IMR-90 (cell line): ENCODE measurements at regions not wholly inside any gene's neighbourhood (a gene's known extent, or its start where the extent isn't known, plus 50 kb on each side); places are given as distances from the start of the nearest gene placed in this dataset.

Source experiments
- CHD1 ChIP-seq: IDR thresholded peaks from 2 replicates; pipeline ENCODE4 v1.6.1; 2012; ENCODE audit warnings: low read depth, low read length, improper control_type of control experiment
- FOS ChIP-seq: fragments of 150-350 bp; IDR thresholded peaks from 2 replicates; pipeline ENCODE4 v1.6.1; 2016; ENCODE audit warnings: low read depth, low read length
- POLR2A ChIP-seq: IDR thresholded peaks from 2 replicates; pipeline ENCODE4 v1.6.1; 2012; ENCODE audit warnings: mild to moderate bottlenecking, low read depth, low read length
- RAD21 ChIP-seq: IDR thresholded peaks from 2 replicates; pipeline ENCODE4 v1.6.1; 2012; ENCODE audit warnings: low read length, improper control_type of control experiment
- TF ChIP-seq, protein P1 (sequence below): conservative IDR thresholded peaks from 2 replicates; pipeline ENCODE4 v1.5.1; 2012; ENCODE audit warnings: mild to moderate bottlenecking, low read depth, low read length, improper control_type of control experiment

DNA sequence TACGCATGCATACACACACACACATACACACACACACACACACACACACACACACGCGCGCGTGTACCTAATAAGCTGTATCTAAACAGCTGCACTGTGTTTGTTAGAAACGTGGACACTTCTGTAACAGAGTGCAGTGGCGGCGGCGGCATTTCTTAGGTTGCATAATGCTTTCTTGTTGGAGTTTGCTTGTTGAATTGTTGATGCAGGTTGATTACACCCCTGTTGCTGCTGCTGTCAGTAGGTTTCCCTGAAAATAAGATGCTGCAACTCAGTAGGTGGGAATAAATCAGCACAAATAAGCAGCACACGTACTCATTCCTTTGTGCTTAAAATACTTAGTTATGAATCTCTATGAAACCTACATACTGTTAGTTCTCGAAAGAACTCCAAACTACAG is 479.2 kb downstream of the LIG4 start:
- TF ChIP-seq FOS, result no peak
- TF ChIP-seq, protein P1, sequence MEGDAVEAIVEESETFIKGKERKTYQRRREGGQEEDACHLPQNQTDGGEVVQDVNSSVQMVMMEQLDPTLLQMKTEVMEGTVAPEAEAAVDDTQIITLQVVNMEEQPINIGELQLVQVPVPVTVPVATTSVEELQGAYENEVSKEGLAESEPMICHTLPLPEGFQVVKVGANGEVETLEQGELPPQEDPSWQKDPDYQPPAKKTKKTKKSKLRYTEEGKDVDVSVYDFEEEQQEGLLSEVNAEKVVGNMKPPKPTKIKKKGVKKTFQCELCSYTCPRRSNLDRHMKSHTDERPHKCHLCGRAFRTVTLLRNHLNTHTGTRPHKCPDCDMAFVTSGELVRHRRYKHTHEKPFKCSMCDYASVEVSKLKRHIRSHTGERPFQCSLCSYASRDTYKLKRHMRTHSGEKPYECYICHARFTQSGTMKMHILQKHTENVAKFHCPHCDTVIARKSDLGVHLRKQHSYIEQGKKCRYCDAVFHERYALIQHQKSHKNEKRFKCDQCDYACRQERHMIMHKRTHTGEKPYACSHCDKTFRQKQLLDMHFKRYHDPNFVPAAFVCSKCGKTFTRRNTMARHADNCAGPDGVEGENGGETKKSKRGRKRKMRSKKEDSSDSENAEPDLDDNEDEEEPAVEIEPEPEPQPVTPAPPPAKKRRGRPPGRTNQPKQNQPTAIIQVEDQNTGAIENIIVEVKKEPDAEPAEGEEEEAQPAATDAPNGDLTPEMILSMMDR, result no peak
- TF ChIP-seq POLR2A, result no peak
- TF ChIP-seq CHD1, result no peak
- TF ChIP-seq RAD21, result no peak
